ENCODE measurements at regions not wholly inside any gene's neighbourhood (a gene's known extent, or its start where the extent isn't known, plus 50 kb on each side); places are given as distances from the start of the nearest gene placed in this dataset.

DNA sequence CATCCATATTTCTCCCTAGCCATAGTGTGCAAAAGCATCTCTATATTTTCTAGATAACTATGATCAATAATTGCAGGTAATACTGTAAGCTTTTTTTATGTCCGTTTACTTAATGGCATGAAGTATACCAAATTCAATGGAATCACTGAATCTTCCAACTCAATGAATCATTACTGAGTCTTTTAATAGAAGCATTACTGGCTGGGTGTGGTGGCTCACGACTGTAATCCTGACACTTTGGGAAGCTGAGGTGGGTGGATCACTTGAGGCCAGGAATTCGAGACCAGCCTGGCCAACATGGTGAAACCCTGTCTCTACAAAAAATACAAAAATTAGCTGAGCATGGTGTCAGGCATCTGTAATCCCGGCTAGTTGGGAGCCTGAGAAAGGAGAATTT, 372.5 kb downstream of the BMPER start:
- no peaks in the 10 kb centered on the region for H3K36me3 ChIP-seq
- intact Hi-C loops (cut with DNase I; ENCODE audit: low total_unique reads): no loop called here
- TF ChIP-seq POLR2AphosphoS5 (IDR thresholded peaks at IDR 0.05) (no peak), POLR2A (IDR thresholded peaks at IDR 0.05) (no peak)
- TF ChIP-seq, protein P1, sequence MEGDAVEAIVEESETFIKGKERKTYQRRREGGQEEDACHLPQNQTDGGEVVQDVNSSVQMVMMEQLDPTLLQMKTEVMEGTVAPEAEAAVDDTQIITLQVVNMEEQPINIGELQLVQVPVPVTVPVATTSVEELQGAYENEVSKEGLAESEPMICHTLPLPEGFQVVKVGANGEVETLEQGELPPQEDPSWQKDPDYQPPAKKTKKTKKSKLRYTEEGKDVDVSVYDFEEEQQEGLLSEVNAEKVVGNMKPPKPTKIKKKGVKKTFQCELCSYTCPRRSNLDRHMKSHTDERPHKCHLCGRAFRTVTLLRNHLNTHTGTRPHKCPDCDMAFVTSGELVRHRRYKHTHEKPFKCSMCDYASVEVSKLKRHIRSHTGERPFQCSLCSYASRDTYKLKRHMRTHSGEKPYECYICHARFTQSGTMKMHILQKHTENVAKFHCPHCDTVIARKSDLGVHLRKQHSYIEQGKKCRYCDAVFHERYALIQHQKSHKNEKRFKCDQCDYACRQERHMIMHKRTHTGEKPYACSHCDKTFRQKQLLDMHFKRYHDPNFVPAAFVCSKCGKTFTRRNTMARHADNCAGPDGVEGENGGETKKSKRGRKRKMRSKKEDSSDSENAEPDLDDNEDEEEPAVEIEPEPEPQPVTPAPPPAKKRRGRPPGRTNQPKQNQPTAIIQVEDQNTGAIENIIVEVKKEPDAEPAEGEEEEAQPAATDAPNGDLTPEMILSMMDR (IDR thresholded peaks at IDR 0.05): no peak
- H3K9me3 ChIP-seq: peaks cover 7 to 12% of the 10 kb centered on the region in 2 donors
- no peak overlapping the region for H3K27ac ChIP-seq
- H3K4me1 ChIP-seq: no peaks in the 10 kb centered on the region
- no peak overlapping the region for H3K4me3 ChIP-seq
- no peaks in the 10 kb centered on the region for H3K27me3 ChIP-seq
- DNase-seq (ENCODE audit: low spot score in 2 of 2): no peak

DNA sequence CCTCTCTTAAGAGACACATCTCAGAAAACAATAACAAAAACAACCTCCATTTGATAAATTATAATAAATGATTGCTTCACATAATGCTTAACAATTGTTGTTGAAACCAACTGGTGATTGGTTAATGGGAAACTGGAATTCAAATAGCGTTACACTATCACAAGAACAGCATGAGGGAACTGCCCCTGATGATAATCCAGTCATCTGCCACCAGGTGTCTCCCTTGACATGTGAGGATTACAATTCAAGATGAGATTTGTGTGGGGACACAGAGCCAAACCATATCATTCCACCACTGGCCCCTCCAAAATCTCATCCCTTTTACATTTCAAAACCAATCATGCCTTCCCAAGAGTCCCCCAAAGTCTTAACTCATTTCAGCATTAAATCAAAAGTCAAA, 375.9 kb downstream of the BMPER start:
- intact Hi-C loops (cut with DNase I; ENCODE audit: low total_unique reads): no loop called here
- no peak overlapping the region for H3K27ac ChIP-seq
- H3K4me3 ChIP-seq: no peak overlapping the region
- H3K9me3 ChIP-seq: peaks cover 7 to 23% of the 10 kb centered on the region in 2 donors
- TF ChIP-seq, protein P1 (IDR thresholded peaks at IDR 0.05): no peak
- TF ChIP-seq POLR2AphosphoS5 (IDR thresholded peaks at IDR 0.05): no peak
- no peak for TF ChIP-seq POLR2A (IDR thresholded peaks at IDR 0.05)
- no peaks in the 10 kb centered on the region for H3K27me3 ChIP-seq
- no peaks in the 10 kb centered on the region for H3K36me3 ChIP-seq
- H3K4me1 ChIP-seq: no peaks in the 10 kb centered on the region
- DNase-seq (ENCODE audit: low spot score in 2 of 2): no peak

- H3K27ac ChIP-seq: no peak overlapping the region
- H3K4me1 ChIP-seq: no peaks in the 10 kb centered on the region
- H3K27me3 ChIP-seq: no peaks in the 10 kb centered on the region
- peaks cover 7 to 23% of the 10 kb centered on the region in 2 donors for H3K9me3 ChIP-seq
- no peak overlapping the region for H3K4me3 ChIP-seq
- no peak for TF ChIP-seq POLR2A (IDR thresholded peaks at IDR 0.05)
- TF ChIP-seq POLR2AphosphoS5 (IDR thresholded peaks at IDR 0.05): no peak
- TF ChIP-seq, protein P1 (IDR thresholded peaks at IDR 0.05): no peak
- no peak for DNase-seq (ENCODE audit: low spot score in 2 of 2)
- no peaks in the 10 kb centered on the region for H3K36me3 ChIP-seq
- intact Hi-C loops (cut with DNase I; ENCODE audit: low total_unique reads): no loop called here
These were observed 375.7 kb upstream of the NPSR1 start for GRCh38 chr7:34282271-34282670.

- H3K27me3 ChIP-seq: no peaks in the 10 kb centered on the region
- DNase-seq (ENCODE audit: low spot score in 2 of 2): no peak
- no peaks in the 10 kb centered on the region for H3K4me1 ChIP-seq
- intact Hi-C loops (cut with DNase I; ENCODE audit: low total_unique reads): no loop called here
- no peak overlapping the region for H3K4me3 ChIP-seq
- no peak for TF ChIP-seq POLR2A (IDR thresholded peaks at IDR 0.05)
- TF ChIP-seq POLR2AphosphoS5 (IDR thresholded peaks at IDR 0.05): no peak
- TF ChIP-seq, protein P1 (IDR thresholded peaks at IDR 0.05): no peak
- no peak overlapping the region for H3K27ac ChIP-seq
- H3K9me3 ChIP-seq: no peaks in the 10 kb centered on the region
- H3K36me3 ChIP-seq: no peaks in the 10 kb centered on the region
These were observed 361.4 kb upstream of the NPSR1 start for GRCh38 chr7:34296663-34297062.

DNA sequence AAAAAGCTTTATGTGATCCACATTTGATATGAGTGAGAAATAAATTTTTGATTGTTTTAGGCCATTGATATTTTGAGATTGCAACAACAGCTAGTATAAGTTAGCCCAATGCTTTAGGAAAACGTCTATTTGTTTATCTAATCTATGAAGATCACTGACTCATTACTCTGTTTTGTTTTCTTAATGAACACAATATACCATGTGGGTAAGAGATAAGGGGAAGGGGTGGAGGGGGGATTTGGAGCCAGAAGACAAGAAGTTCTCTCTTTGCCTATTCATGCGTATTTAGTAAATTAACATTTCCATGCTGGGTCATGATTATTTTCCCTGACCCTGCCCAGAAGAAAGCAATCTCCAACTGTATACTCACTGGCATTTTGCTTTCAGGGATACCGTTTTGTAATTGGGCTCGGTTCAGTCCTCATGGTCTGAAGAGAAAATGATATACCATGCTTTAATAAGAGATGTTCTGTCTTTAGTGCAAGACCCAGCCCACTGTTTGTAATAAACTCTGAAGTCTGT, 359.5 kb upstream of the NPSR1 start:
- DNase-seq (ENCODE audit: low spot score in 2 of 2): no peak
- no peak overlapping the region for H3K4me3 ChIP-seq
- intact Hi-C loops (cut with DNase I; ENCODE audit: low total_unique reads): no loop called here
- no peaks in the 10 kb centered on the region for H3K9me3 ChIP-seq
- H3K36me3 ChIP-seq: no peaks in the 10 kb centered on the region
- H3K27ac ChIP-seq: no peak overlapping the region
- no peaks in the 10 kb centered on the region for H3K27me3 ChIP-seq
- no peaks in the 10 kb centered on the region for H3K4me1 ChIP-seq
- TF ChIP-seq POLR2A (IDR thresholded peaks at IDR 0.05) (no peak), POLR2AphosphoS5 (IDR thresholded peaks at IDR 0.05) (no peak)
- TF ChIP-seq, protein P1 (IDR thresholded peaks at IDR 0.05): no peak

All from breast epithelium (tissue), 4 donors.